ENCODE measurements at regions not wholly inside any gene's neighbourhood (a gene's known extent, or its start where the extent isn't known, plus 50 kb on each side); places are given as distances from the start of the nearest gene placed in this dataset.
"Not testable (repeated sequence)": the region's sequence is repeated elsewhere in the genome, so short reads cannot be mapped to it uniquely, and the experiment has no call there.

DNA sequence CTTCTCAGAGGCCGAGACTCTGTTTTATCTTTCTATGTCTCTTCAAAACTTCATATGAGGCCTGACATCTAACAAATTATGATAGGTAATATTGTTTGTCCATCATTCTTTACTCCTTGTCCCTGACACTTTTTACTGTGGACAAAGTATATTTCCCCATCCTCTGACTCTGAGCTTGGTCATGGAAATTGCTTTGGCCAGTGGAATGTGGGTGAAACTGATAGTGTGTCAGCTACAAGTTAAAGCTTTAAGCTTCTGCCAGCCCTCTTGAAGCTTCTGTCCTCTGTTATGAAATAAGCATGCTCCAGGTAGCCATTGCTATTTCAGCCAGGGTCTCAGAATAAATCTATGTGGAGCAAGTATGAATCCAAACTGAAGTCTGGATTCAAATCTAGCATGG, 604.6 kb downstream of the BCOR start:
- Histone ChIP-seq H3K4me3 (ENCODE audit: low read depth in 1 of 3, low read length in 3 of 3) (no peak overlapping the region), H3K27me3 (ENCODE audit: control insufficient read depth in 4 of 4, insufficient read depth in 4 of 4, low read length in 3 of 4) (no peaks in the 10 kb centered on the region), H3K27ac (ENCODE audit: low read depth in 1 of 2, low read length in 2 of 2) (peak overlapping the region in 1 of 2 donors; percentile 44), H3K9ac (ENCODE audit: low read depth in 1 of 2, low read length in 2 of 2) (no peak overlapping the region), H3K4me1 (ENCODE audit: control insufficient read depth in 4 of 4, insufficient read depth in 4 of 4, low read length in 3 of 4) (peaks cover 1 to 20% (median 10%) of the 10 kb centered on the region in 4 donors), H3K36me3 (ENCODE audit: control insufficient read depth in 4 of 4, insufficient read depth in 3 of 4, low read depth in 1 of 4, low read length in 3 of 4) (no peaks in the 10 kb centered on the region), H3K9me3 (ENCODE audit: control insufficient read depth in 4 of 4, low read length in 3 of 4) (no peaks in the 10 kb centered on the region)
- WGBS: 81% methylated on average over 1 of the region's 1 CpG
- no peak for DNase-seq (ENCODE audit: low spot score)
- TF ChIP-seq JUND (IDR thresholded peaks at IDR 0.05) (no peak), EGR1 (IDR thresholded peaks at IDR 0.05; ENCODE audit: low read depth in 2 of 2) (no peak), TAF1 (conservative IDR thresholded peaks at IDR 0.05) (no peak), FOXA1 (IDR thresholded peaks at IDR 0.05) (no peak), RXRA (IDR thresholded peaks at IDR 0.05) (no peak), NR2F2 (IDR thresholded peaks at IDR 0.05) (no peak), HNF4G (IDR thresholded peaks at IDR 0.05) (no peak), YY1 (IDR thresholded peaks at IDR 0.05) (no peak), SP1 (IDR thresholded peaks at IDR 0.05) (no peak)
- TF ChIP-seq, protein P1, sequence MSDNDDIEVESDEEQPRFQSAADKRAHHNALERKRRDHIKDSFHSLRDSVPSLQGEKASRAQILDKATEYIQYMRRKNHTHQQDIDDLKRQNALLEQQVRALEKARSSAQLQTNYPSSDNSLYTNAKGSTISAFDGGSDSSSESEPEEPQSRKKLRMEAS (IDR thresholded peaks at IDR 0.05): no peak
- TF ChIP-seq, protein P2, sequence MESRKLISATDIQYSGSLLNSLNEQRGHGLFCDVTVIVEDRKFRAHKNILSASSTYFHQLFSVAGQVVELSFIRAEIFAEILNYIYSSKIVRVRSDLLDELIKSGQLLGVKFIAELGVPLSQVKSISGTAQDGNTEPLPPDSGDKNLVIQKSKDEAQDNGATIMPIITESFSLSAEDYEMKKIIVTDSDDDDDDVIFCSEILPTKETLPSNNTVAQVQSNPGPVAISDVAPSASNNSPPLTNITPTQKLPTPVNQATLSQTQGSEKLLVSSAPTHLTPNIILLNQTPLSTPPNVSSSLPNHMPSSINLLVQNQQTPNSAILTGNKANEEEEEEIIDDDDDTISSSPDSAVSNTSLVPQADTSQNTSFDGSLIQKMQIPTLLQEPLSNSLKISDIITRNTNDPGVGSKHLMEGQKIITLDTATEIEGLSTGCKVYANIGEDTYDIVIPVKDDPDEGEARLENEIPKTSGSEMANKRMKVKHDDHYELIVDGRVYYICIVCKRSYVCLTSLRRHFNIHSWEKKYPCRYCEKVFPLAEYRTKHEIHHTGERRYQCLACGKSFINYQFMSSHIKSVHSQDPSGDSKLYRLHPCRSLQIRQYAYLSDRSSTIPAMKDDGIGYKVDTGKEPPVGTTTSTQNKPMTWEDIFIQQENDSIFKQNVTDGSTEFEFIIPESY (IDR thresholded peaks at IDR 0.05): no peak
- TF ChIP-seq, protein P3, sequence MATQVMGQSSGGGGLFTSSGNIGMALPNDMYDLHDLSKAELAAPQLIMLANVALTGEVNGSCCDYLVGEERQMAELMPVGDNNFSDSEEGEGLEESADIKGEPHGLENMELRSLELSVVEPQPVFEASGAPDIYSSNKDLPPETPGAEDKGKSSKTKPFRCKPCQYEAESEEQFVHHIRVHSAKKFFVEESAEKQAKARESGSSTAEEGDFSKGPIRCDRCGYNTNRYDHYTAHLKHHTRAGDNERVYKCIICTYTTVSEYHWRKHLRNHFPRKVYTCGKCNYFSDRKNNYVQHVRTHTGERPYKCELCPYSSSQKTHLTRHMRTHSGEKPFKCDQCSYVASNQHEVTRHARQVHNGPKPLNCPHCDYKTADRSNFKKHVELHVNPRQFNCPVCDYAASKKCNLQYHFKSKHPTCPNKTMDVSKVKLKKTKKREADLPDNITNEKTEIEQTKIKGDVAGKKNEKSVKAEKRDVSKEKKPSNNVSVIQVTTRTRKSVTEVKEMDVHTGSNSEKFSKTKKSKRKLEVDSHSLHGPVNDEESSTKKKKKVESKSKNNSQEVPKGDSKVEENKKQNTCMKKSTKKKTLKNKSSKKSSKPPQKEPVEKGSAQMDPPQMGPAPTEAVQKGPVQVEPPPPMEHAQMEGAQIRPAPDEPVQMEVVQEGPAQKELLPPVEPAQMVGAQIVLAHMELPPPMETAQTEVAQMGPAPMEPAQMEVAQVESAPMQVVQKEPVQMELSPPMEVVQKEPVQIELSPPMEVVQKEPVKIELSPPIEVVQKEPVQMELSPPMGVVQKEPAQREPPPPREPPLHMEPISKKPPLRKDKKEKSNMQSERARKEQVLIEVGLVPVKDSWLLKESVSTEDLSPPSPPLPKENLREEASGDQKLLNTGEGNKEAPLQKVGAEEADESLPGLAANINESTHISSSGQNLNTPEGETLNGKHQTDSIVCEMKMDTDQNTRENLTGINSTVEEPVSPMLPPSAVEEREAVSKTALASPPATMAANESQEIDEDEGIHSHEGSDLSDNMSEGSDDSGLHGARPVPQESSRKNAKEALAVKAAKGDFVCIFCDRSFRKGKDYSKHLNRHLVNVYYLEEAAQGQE (IDR thresholded peaks at IDR 0.05): no peak
- TF ChIP-seq, protein P4, sequence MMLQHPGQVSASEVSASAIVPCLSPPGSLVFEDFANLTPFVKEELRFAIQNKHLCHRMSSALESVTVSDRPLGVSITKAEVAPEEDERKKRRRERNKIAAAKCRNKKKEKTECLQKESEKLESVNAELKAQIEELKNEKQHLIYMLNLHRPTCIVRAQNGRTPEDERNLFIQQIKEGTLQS (IDR thresholded peaks at IDR 0.05): no peak
- TF ChIP-seq, protein P5, sequence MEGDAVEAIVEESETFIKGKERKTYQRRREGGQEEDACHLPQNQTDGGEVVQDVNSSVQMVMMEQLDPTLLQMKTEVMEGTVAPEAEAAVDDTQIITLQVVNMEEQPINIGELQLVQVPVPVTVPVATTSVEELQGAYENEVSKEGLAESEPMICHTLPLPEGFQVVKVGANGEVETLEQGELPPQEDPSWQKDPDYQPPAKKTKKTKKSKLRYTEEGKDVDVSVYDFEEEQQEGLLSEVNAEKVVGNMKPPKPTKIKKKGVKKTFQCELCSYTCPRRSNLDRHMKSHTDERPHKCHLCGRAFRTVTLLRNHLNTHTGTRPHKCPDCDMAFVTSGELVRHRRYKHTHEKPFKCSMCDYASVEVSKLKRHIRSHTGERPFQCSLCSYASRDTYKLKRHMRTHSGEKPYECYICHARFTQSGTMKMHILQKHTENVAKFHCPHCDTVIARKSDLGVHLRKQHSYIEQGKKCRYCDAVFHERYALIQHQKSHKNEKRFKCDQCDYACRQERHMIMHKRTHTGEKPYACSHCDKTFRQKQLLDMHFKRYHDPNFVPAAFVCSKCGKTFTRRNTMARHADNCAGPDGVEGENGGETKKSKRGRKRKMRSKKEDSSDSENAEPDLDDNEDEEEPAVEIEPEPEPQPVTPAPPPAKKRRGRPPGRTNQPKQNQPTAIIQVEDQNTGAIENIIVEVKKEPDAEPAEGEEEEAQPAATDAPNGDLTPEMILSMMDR (IDR thresholded peaks at IDR 0.05; ENCODE audit: low read depth, low read length, missing input control): no peak

DNA sequence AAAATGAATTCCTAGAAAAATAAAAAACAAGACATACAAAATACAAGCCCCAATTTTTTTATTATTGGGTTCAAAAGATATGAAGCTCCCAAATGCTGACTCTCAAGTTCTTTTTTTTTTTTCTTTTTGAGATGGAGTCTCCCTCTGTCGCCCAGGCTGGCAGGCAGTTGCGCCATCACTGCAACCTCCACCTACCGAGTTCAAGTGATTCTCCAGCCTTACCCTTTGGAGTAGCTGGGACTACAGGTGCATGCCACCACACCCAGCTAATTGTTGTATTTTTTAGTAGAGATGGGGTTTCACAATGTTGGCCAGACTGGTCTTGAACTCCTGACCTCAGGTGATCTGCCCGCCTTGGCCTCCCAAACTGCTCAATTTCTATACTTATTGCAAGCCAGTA, 600.6 kb downstream of the BCOR start:
- H3K36me3 ChIP-seq (ENCODE audit: control insufficient read depth in 4 of 4, insufficient read depth in 3 of 4, low read depth in 1 of 4, low read length in 3 of 4); H3K27ac ChIP-seq (ENCODE audit: low read depth in 1 of 2, low read length in 2 of 2); DNase-seq (ENCODE audit: low spot score); H3K27me3 ChIP-seq (ENCODE audit: control insufficient read depth in 4 of 4, insufficient read depth in 4 of 4, low read length in 3 of 4); H3K4me3 ChIP-seq (ENCODE audit: low read depth in 1 of 3, low read length in 3 of 3); H3K9me3 ChIP-seq (ENCODE audit: control insufficient read depth in 4 of 4, low read length in 3 of 4); H3K9ac ChIP-seq (ENCODE audit: low read depth in 1 of 2, low read length in 2 of 2): not testable (repeated sequence)
- peaks cover 0 to 13% (median 10%) of the 10 kb centered on the region in 4 donors for H3K4me1 ChIP-seq (ENCODE audit: control insufficient read depth in 4 of 4, insufficient read depth in 4 of 4, low read length in 3 of 4)
- 89% methylated on average over 4 of the region's 4 CpGs for WGBS
